ENCODE measurements at regions not wholly inside any gene's neighbourhood (a gene's known extent, or its start where the extent isn't known, plus 50 kb on each side); places are given as distances from the start of the nearest gene placed in this dataset.

DNA sequence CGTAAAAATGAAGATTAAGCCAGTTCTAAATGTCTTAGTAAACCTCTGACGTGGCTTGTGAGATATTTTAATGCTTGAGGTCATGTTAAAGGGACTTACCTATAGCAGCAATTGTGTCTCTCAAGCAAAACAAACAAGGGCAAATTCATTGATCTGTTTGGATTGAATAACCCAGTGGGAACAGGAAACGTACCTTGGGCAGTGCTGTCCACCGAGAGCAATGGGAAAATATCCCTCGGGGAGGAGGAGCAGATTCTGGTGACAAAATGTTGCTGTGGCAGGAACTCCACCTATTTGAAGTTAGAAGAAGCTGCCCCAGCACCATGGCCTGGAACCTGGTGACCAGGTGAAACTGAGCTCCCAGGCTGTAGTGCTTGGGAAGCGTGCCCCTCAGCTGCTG lies 107.1 kb upstream of the FZD8 start:
- no peak for ATAC-seq (ENCODE audit: low FRiP score in 2 of 2)
- no peaks in the 10 kb centered on the region for H3K4me1 ChIP-seq
- TF ChIP-seq EP300 (IDR thresholded peaks at IDR 0.05) (no peak), POLR2A (IDR thresholded peaks at IDR 0.05) (no peak), POLR2AphosphoS5 (IDR thresholded peaks at IDR 0.05) (no peak)
- TF ChIP-seq, protein P1, sequence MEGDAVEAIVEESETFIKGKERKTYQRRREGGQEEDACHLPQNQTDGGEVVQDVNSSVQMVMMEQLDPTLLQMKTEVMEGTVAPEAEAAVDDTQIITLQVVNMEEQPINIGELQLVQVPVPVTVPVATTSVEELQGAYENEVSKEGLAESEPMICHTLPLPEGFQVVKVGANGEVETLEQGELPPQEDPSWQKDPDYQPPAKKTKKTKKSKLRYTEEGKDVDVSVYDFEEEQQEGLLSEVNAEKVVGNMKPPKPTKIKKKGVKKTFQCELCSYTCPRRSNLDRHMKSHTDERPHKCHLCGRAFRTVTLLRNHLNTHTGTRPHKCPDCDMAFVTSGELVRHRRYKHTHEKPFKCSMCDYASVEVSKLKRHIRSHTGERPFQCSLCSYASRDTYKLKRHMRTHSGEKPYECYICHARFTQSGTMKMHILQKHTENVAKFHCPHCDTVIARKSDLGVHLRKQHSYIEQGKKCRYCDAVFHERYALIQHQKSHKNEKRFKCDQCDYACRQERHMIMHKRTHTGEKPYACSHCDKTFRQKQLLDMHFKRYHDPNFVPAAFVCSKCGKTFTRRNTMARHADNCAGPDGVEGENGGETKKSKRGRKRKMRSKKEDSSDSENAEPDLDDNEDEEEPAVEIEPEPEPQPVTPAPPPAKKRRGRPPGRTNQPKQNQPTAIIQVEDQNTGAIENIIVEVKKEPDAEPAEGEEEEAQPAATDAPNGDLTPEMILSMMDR (IDR thresholded peaks at IDR 0.05): no peak
- DNase-seq: no peak
- no peaks in the 10 kb centered on the region for H3K36me3 ChIP-seq
- H3K4me3 ChIP-seq: no peak overlapping the region
- 91% methylated on average over 6 of the region's 6 CpGs for WGBS, 2 donors
- no peaks in the 10 kb centered on the region for H3K27me3 ChIP-seq
- H3K27ac ChIP-seq: no peak overlapping the region
- no peaks in the 10 kb centered on the region for H3K9me3 ChIP-seq

DNA sequence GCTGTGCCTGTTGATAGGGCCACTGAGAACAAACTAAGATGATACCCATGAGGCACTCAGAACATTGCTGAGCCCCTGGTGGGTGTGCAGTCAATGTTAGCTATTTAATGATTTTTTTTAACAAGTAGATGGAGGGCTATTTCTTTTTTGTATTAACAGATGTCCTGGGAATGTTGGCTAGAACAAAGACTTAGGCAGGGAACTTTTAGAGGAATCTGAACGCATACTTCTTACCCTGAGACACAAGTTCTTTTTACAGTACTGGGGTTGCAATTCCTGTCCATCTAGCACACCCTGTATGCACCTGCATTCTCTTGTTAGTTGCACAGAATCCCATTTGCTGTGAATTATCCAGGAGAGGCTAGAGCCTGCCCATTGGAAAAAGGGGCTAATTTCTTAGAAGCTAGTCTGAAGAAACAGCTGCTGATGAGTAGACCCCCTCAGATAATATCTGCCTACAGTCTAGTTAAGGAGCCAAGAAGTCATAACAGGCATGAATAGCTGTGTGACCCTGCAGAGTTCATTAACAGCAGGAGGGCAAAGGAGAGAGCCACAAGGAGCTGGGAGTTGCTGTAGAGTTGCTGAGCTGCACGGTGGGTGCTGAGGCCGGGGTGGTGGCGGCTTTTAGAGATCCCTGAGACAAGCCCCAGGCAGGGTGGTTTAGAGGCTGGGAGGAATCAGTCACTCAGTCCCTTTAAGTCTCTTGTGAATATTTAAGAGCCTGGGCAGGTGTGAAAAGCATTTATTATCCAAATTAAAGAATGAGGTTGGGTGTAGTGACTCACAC lies 103.7 kb upstream of the FZD8 start:
- H3K36me3 ChIP-seq: no peaks in the 10 kb centered on the region
- DNase-seq: no peak
- TF ChIP-seq EP300 (IDR thresholded peaks at IDR 0.05): no peak
- no peak for TF ChIP-seq POLR2A (IDR thresholded peaks at IDR 0.05)
- no peak for TF ChIP-seq POLR2AphosphoS5 (IDR thresholded peaks at IDR 0.05)
- TF ChIP-seq, protein P1 (IDR thresholded peaks at IDR 0.05): no peak
- ATAC-seq (ENCODE audit: low FRiP score in 2 of 2): no peak
- no peaks in the 10 kb centered on the region for H3K27me3 ChIP-seq
- H3K4me1 ChIP-seq: no peaks in the 10 kb centered on the region
- no peak overlapping the region for H3K4me3 ChIP-seq
- WGBS, 2 donors: 91 to 92% methylated on average over 4 of the region's 4 CpGs
- no peak overlapping the region for H3K27ac ChIP-seq
- H3K9me3 ChIP-seq: no peaks in the 10 kb centered on the region

DNA sequence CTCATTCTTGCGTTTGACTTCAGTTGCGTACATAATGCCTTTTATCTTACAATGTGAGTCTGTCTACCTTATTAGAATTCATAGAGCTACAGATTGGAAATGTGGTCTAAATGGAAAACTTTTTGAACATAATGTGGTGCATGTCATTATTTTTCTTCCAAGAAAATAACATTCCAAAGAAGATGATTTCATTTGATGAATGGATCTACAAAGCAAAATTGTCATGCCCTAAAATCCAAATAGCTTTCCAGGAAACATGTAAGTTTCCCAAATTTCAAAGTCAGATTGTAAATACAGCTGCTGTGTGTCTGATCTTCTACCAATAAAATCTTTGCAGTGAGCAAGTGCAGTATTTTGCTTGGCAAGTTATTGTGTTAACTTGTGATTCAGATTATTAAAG lies 101.8 kb upstream of the FZD8 start:
- Histone ChIP-seq H3K27me3 (no peaks in the 10 kb centered on the region), H3K4me3 (no peak overlapping the region), H3K4me1 (no peaks in the 10 kb centered on the region), H3K36me3 (no peaks in the 10 kb centered on the region), H3K9me3 (no peaks in the 10 kb centered on the region), H3K27ac (no peak overlapping the region)
- DNase-seq (no peak), ATAC-seq (ENCODE audit: low FRiP score in 2 of 2) (no peak)
- 93 to 94% methylated on average over 2 of the region's 2 CpGs for WGBS, 2 donors
- TF ChIP-seq POLR2AphosphoS5 (IDR thresholded peaks at IDR 0.05) (no peak), EP300 (IDR thresholded peaks at IDR 0.05) (no peak), POLR2A (IDR thresholded peaks at IDR 0.05) (no peak)
- TF ChIP-seq, protein P1 (IDR thresholded peaks at IDR 0.05): no peak

DNA sequence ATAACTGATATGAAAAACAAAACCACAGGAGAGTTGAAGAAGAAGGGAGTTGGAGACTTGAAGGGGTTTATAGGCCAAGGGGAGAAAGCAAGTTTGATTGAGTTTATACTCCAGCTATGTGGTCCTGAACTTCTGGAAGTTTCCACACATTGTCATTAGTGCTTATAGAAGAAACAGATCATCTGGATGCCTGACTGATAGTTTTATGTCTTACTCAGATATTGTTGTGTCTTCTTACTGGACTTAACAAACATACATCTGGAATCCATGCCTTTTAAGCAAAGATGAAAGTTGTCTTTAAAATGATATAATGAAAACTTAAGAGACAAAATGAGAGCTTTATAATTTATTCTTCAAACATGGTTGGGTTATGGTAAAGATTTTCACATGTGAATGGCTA lies 101.3 kb upstream of the FZD8 start:
- H3K36me3 ChIP-seq: no peaks in the 10 kb centered on the region
- DNase-seq (no peak), ATAC-seq (ENCODE audit: low FRiP score in 2 of 2) (no peak)
- no peaks in the 10 kb centered on the region for H3K9me3 ChIP-seq
- TF ChIP-seq EP300 (IDR thresholded peaks at IDR 0.05) (no peak), POLR2A (IDR thresholded peaks at IDR 0.05) (no peak), POLR2AphosphoS5 (IDR thresholded peaks at IDR 0.05) (no peak)
- TF ChIP-seq, protein P1 (IDR thresholded peaks at IDR 0.05): no peak
- H3K27me3 ChIP-seq: no peaks in the 10 kb centered on the region
- no peaks in the 10 kb centered on the region for H3K4me1 ChIP-seq
- H3K4me3 ChIP-seq: no peak overlapping the region
- H3K27ac ChIP-seq: no peak overlapping the region

DNA sequence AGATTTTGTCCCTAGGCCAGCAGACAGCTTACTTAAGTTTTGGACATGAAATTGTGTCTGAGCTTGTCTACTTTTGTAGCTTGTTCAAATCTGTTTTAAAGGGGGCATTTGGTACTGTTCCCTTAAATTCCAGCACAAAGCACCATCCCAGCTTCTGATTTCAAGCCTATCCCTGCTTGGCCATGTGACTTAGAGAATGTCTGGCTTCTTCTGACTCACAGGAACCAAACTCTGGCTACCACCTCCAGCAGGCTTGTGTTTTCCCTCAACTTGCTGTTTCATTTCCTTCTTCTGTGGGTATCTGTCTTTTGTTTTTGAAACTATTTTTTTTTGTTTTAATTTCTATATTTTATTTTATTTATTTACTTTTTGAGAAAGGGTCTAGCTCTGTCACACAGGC lies 97.9 kb upstream of the FZD8 start:
- TF ChIP-seq POLR2A (IDR thresholded peaks at IDR 0.05): no peak
- H3K9me3 ChIP-seq: no peaks in the 10 kb centered on the region
- H3K27me3 ChIP-seq: no peaks in the 10 kb centered on the region
- H3K36me3 ChIP-seq: no peaks in the 10 kb centered on the region
- H3K4me3 ChIP-seq: no peak overlapping the region
- ATAC-seq (ENCODE audit: low FRiP score in 2 of 2) (no peak), DNase-seq (no peak)
- no peak overlapping the region for H3K27ac ChIP-seq
- no peaks in the 10 kb centered on the region for H3K4me1 ChIP-seq

All from upper lobe of left lung (tissue), 6 donors.